Stimulated activated CD4-positive, alpha-beta T cell treated with anti-CD3 and anti-CD28 coated beads, TNF-alpha, amount 100 ng/mL, for 24 hours (primary cell): ENCODE measurements at regions not wholly inside any gene's neighbourhood (a gene's known extent, or its start where the extent isn't known, plus 50 kb on each side); places are given as distances from the start of the nearest gene placed in this dataset.

Experiments
- DNase-seq, 3 experiments: peaks; one replicate each; pipeline ENCODE4 v3.0.0-alpha.2; 2020; ENCODE audit warnings: low read depth in 3 of 3

DNA sequence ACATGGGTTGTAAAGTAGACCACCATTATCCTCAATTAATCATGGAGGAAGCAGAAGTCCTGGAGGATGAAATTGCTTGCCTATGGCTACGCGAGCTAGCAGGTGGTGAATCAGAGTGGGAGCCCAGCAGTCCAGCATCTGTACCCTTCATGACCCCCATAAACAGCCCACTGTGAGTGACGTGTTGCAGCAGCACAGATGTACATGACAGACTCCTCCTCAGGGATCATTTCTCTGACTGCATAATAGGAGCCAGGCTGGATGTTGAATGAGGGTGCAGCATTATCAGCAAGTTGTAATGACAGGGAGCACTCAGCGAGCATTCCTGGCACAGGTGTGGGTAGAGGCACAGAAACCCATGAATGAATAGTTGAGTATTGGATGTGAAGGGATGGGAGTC is 339.3 kb downstream of the MYCN start:
- no peak for DNase-seq

DNA sequence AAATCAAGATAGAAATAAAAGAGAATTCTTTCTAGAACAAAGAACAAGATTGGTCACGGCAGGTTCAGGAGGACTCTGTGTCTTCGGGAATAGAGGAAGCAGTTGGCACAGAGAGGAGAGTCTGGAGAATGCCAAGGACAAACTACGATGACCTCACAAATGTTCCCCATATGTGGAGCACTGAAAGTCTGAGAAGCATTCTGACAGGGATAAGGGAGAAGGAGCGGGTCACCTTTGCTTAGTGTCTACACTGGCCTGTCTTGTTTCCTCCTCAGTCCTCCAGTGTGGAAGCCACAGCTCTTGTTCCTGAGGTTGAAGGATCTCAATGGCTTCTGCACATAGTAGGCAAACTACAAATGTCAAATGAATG is 338.8 kb downstream of the MYCN start:
- no peak for DNase-seq

DNA sequence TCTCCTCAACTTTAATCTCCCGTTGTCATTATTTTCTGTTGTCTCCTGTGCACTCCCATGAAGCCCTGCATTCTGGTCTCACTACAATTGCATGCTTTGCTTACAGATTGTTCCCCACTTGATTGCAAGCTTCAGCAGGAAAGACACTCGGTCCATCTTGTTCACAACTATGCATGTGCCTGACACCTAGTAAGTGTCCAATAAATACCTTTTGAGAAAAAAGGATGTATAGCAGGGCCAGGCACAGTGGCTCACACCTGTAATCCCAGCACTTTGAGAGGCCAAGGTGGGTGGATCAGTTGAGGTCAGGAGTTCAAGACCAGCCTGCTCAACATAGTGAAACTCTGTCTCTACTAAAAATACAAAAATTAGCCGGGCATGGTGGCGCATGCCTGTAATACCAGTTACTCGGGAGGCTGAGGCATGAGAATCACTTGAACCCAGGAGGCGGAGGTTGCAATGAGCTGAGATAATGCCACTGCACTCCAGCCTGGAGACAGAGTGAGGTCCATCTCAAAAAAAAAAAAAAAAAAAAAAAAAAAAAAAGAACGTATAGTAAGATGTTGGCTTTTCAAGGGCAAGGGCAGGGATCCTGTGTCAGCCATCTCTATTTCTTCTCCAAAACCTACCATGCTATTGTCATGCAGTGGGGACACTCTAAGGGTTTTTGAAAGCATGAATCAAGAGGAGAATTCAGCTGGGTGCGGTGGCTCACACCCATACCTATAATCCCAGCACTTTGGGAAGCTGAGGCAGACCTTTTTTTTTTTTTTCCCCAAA is 338.3 kb downstream of the MYCN start:
- DNase-seq = no peak

DNA sequence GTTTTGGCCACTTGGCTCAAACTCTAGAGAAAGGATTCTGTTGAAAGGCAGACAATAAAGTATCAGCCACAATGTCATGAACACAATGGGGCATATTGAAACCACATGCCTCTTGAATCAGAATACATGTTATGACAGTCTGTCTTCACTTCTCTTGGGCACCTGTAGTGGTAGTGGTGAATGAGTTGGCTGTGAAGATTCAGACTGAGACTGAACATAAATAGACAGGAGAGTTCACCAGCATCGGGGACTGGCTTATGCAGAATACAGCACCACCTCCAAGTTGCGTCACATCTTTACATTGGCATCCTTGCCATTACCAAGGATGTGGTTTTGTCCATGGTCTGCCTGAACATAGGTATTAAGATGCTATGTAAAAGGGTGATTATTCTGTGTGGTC is 336.8 kb downstream of the MYCN start:
- DNase-seq = no peak

DNA sequence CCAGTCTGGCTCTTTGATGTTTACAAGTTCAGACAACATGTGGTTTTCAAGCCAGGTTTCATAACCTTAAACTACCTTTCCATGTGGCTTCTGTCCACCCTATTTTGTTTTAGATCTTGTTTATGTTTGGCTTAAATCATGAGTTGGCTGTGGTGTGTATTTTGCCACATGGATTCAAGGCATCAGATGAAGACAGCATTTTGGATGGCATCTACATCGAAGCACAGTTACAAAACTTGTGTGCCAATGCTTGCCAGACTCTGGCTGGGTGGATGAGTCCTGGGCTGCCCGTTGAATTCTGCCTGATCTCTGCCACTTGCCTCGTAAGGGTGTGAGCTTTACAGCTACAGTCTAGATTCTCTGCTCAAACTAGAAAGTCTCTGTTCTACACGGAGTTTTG is 335.3 kb downstream of the MYCN start:
- no peak for DNase-seq

DNA sequence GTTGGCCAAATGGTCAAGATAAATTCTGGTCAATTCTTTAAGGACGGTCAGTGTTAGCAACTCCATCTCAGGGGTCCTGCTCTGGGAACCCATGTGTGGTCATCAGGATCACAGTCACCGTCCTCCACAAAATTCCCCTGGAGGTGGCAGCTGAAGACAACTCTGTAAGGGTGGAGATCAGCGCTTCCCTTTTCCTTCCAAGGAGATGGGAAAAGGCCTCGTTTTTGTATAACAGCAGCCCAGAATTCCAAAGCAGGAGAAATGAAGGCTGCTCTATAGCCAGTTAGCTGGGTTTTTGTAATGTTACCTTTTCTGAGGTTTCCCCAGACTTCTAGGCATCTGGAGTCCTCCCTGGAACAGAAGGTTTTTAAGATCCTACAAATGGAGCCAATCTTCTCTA is 334.8 kb downstream of the MYCN start:
- DNase-seq = no peak

DNA sequence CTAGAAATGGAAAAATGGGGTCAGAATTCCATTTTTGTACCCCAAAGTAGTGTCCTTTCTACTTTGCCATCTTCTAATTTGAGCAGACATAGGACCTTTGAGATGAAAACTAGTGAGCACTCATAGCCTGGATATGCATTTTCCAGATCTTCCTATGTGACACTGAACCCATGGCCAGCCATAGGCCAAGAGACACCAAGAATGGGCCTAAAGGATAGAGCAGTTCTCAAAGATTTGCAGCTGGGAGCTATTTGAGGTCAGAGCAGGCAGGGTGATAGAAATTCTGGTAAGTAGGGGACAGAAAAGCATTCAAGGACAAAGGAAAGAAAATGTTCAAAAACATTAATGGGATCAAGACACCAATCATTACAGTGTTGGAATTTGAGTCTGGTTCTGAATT is 332.8 kb downstream of the MYCN start:
- DNase-seq = no peak

DNA sequence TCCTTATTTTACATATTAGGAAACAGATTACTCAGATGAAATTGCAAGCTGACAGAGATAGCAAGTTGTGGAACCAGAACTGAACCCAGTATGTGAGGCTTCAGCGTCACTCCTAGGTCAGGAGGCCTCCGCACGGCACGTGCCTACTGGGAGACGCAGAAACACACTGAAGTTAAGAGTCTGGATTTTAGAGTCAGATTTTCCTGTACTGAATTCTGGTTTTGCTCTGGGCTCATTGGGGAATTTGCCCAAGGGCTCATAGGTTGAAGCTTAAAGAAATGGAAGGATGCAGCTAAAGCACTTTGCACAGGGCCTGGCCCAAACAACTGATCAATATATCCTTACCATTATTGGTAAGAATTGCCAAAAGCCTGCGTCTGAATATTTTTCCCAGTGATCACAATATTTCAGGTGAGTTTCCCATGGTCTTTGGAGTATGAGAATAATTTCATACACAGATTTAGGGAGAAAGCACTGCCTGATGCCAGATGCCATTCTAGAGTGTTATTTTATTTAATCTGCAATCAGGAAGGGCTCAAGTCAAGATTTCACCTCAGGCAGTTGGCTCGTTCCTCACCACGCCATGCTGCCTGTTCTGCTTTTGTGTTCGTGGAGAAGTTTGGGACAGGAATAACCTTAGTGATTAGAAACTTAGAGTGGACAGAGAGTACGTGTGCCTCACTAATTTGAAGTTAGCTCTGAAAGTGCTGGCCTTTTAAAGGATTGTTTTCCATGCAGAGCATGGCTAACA is 331.9 kb downstream of the MYCN start:
- no peak for DNase-seq

DNA sequence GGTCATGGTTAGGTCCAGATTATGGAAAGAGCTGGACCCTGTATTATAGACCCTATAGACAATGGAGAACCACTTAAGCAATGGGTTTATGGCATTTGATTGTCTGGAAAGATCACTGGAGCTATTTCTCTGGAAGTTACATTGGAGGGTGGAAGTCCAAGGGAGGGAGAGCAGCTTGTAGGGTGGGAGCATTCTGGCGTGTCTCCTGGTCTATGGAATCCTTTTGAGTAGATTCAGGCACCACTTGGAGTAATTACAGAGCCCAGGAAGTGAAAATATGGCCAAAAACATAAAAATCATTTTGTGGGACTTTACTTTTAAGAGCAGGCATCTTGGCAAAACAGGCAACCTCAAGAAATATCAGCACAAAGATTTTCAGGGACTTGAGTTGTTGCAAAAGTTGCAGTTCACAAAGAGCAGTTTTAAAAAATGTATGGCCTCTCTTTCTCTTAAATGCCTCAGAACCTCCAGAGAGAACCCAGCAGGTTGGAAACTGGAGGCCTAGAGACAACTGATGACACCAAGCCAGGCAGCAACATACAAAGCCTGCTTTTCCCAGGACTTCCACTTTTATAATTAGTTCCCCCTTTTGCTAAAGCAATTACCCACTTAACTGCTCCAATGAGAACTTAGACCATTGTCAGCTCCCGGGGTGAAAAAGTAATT is 331.0 kb downstream of the MYCN start:
- DNase-seq = no peak

DNA sequence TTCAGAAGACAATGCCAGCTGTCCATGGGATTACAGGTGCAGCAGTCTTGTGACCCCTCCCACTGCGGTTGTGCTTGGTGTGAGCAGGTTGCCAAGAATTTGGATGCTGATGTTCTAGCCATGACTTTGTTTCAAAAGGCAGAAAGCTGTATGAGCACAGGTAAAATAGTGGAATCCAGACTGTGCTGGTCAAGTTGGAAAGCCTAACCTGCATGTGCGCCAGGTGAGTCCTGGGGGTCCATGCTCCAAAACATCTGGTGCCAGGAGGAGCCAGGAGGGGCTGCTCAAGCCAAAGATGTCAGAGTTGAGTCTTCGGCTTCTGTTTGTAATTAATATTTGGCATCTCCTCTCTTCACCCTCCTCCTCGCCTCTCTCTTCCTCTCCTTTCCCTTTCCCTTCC is 330.1 kb downstream of the MYCN start:
- no peak for DNase-seq

DNA sequence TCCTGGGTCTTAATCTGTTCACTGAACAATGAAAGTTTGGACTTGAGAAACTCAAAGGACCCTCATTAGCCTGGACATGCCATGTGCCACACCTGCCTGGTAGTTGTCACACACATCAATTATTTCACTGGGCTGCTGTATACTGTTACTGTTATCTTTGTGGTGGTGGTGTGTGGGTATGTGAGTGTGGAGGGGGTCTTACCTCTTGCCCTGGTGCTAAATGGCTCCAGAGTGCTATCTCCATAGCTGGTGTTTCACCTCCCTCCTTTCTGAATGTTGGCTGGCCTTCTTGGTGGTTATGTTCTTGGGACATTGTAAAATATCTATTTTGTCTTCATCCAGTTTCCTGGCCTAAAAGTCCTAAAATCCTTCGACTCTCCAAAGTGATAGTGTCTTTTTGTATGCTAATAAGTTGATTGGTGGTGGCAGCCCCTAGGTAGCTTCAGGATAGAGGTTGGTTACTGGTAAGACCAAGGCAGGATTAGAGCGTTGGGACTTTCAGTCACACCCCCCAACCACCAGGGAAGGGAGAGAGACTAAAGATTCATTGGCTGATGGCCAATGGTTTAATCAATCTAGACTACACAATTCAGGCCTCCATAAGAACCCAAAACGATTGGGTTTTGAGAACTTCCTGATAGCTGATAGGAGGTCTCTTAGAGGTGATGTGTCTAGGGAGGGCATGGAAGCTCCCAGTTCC is 328.1 kb downstream of the MYCN start:
- DNase-seq = no peak

DNA sequence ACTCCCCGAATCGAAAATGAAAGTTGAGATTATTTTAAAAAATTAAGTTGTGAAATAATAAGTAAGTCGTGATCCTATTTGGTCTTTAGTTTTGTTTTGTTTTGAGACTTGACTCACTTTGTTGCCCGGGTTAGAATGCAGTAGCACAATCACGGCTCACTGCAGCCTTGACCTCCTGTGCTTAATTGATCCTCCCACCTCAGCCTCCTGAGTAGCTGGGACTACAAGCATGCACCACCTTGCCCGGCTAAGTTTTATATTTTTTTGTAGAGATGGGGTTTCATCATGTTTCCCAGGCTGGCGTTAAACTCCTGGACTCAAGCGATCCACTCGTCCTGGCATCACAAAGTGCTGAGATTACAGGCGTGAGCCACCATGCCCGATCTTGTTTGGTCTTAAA is 326.2 kb downstream of the MYCN start:
- DNase-seq = no peak

DNA sequence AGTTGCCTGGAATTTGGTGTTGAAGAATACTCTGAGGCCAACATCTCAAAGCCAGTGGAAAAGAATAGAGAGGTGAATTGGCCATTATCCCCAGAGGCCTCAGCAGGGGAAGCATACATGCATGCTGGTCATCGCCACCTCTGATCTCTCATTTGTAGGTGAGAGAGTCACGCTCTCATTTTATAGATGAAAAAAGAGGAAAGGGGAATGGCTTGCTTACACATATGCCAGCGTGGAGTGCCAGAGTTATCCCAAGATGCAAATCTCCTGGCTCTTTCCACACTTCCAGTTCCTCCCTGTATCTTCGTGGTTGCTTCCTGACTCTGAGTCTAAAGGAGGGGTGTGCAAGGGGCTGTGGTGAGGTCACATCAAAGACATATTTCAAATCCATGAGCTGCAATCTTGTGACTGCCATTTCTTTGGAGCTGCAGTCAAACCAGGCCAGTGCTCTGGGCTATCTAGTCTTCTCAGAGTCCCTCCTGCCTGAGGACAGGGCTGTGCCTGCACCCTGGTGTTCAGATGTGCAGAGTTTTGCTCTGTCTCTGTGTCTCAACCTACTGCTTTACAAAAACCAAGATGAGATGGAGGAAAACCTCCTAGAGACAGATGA is 324.7 kb downstream of the MYCN start:
- no peak for DNase-seq

DNA sequence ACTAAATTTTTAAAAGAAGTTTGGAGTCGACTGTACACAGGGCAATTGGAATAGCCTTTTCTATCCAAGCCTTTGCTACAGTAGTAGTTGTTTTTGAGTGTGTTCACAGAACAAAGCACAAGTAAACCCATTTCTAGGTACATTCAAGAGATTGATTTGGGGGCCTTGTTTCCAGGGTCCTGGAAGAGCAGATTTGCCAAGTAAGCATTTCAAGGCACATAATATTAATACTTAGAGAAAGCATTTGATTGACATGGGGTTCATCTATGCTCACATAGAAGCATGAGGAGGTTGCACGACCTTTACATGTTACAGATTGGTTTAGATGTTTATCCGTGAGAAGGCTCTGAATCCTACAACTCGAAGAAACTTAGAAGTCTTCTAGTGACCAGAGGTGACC is 324.1 kb downstream of the MYCN start:
- DNase-seq = no peak

DNA sequence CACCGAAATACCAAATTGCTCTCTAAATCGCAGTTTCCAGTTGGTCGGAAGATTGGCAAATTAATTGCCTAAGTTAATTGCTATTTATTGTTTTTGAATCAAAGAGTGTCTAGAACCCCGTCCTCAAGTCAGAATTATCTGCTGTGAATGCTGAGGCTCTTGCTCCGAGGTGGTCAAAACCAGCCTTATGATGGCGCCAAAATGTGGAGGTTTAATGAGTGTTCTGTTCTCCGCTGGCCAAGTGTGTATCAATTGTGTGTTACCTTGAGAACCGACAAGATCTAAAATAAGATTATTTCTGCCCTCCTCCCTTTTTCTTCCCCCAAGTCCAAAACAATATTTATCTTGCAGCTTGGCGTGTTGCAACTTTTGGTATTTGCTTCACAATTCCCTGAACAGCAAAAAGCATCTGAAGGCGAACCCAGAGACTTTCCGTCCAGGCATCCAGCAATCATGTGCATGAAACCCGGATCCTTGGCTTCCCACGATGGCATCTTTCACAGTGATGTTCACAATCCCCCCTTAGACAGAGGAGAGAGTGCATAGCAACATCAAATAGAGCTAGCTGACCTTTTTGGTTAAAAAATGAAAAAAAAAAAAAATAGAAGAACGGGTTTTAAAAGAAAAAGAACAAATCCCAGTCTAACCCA is 323.0 kb downstream of the MYCN start:
- DNase-seq = no peak

DNA sequence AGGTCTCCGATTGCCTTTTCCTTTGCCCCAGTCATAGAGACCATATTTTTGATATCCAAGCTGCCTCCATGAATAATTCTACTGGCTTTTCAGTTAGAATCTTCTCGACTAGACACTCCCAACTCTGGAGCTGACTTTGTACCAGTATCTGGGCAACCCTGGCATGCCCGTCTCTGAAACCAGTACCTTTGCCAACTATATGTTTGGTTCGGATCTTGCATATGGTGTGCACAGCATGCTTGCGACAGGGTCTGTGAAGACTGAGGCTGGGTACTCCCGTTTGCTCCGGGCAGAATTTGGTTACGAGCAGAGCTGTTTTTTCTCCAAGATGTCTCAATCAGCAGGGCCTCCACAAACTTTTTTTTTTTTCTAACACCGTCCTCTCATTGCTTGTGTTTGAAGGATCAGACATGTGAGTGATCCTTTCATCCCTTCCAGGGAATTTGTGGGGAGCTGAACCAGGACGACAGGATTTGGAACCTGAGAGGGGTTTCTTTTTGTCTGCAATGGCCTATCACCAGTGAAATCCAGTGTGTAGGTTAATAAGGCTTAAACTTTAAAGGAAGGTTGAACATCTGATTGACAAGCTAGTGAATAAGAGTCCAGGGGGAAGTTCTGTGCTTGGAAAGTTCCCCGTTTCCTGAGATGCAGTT is 322.3 kb downstream of the MYCN start:
- no peak for DNase-seq

DNA sequence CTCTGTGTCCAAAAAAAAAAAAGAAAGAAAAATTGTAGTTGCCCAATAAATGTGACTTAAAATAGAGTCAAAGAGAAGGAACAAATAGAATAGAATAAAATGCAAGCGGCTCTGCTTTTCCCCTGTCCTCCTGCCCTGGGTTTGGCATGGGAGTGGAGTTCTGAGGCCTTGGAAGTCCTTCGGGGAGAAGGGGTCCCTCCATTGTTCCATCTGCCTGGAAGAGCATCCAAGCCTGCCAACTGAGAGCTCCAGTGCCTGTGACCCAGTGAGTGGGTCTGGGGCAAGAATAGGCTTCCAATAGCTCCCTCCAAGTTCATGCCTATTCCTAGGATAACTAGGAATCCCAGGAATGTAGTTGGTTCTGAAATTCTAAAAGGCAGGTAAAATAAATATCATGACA is 321.4 kb downstream of the MYCN start:
- no peak for DNase-seq

DNA sequence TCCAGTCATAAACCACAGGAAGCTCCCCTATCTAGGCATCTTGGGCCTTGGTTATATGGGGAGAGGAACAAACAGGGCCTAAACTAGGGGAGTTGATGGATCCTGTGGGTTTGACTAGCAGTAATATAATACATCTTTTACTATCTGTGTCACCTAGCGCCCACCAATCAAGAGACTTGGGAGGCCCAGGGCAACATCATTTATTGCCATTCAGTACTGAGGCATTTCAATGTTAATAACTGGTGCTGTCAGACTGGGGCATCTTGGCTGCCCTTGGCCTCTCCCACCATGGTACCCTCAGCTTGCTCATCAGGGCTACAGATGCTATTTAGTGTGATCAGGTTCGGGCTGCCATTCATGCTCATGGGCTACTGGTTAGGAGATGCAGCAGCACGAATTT is 320.7 kb downstream of the MYCN start:
- DNase-seq = no peak

DNA sequence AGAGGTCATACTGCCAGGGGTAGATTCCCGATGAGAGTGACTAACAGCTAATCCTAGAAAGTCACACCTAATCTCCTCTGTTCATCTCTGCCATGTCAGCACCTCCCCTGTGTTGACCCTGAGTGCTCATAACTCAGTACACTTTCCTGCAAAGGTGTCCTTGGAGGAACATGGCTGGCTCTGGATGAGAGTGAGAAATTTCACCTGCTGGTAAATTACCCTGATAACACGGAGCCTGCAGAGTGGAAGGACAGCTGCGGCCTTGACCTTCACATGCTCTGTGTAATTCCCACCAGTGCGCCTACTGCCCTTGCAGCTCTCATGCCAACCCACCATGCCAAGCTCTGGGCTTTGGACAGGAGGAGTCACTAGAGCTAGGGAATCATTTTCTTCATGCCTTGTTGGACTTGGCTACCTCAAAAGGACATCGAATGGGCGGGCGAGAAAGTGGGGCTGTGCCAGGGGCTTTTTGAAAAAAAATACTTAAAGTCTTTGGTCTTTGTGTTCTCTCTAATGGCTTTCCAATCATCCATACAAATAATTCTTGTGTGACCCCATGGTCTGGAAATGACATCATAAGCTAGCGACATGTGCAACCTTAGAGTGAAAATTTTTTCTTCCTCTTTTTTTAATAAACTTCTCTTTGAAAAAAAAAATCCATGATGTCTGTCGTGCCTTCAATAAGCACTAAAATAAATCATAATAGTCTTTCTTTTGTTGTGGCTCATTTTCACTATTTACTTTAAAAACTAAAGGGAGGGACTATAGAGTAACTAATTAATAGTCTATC is 319.9 kb downstream of the MYCN start:
- DNase-seq = no peak

DNA sequence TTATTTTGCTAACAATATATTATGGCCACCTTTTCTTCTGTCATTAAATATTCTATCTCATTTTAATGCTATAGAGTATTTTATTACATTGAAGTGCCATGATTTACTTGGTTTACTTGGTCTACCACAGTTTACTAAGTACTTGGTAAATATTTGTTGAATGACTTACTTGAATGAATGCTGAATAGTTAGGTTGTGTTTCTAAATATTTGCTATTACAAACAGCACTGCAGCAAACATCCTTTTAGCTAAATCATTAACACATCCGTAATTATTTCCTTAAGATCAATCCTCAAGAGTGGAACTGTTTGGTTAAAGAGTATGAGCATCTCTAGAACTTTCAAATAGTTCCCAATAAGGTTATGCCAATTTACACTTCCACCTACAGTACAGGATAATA is 318.7 kb downstream of the MYCN start:
- DNase-seq = no peak
